HG02678 (cell line): ENCODE measurements at regions not wholly inside any gene's neighbourhood (a gene's known extent, or its start where the extent isn't known, plus 50 kb on each side); places are given as distances from the start of the nearest gene placed in this dataset.

Experiments
- ATAC-seq: cut with Tn5 transposase; IDR thresholded peaks from one replicate; pipeline ENCODE4 v1.9.1; 2021; ENCODE audit warnings: mild to moderate bottlenecking, moderate library complexity; ENCODE audit not compliant: unreplicated experiment

DNA sequence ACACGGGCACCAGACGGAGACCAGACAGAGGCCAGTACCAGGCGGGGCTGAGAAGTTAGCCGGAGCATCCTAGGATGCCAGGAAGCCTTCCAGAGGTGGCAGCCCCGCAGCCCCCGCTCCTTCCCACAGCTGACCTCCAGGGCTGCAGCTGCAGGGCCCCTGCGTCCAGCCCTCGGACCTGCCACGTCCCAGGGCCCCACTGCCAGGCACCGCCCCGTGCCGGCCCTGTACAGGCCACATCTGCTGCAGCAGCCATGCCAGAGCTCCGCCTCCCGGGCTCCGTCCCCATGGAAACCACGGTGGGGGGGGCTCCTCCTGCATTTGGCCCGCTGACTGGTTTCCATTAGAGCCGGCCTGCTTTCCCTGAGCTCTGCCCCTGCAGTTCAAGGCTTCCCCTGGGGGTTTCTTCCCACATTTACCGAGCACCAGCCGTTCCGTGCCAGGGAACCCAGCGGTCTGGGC, 62.5 kb upstream of the PPARA start:
- ATAC-seq: no peak

DNA sequence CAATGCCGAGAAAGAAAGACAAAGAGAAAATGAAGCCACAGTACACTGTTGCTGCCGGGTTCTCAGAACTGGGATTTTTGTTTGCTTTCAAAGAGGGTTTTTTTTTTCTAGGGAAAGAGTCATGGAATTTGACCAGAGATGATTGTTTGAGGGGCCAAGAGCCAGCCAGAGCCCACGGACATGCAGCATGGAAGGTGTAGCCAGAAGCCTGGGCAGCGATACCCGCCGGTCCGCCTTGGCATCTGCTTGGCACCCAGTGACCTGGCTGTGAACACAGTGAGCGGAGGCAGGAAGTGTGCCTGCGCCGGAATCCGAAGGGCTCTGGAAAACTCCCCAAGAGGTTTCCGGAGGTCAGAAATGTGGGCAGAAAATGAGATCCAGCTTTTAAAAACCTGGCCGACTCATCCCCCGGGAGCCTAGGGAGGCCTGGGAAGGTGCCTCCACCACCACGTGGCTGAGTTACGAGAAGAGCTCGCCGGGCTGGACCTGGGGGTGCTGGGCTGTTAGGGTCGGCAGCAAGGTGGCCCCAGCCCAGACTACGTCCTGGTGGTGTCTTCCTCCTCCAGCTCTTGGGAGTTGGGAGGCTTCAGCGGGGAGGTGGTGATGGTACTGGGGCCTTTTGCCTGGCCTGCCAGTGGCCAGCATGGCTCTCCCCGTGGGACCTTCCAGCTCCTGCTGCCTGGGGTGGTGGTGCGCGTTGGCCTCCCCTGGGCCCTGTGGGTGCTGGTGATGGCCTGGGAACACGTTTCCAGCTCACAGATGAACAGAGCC, 61.6 kb upstream of the PPARA start:
- ATAC-seq: no peak

DNA sequence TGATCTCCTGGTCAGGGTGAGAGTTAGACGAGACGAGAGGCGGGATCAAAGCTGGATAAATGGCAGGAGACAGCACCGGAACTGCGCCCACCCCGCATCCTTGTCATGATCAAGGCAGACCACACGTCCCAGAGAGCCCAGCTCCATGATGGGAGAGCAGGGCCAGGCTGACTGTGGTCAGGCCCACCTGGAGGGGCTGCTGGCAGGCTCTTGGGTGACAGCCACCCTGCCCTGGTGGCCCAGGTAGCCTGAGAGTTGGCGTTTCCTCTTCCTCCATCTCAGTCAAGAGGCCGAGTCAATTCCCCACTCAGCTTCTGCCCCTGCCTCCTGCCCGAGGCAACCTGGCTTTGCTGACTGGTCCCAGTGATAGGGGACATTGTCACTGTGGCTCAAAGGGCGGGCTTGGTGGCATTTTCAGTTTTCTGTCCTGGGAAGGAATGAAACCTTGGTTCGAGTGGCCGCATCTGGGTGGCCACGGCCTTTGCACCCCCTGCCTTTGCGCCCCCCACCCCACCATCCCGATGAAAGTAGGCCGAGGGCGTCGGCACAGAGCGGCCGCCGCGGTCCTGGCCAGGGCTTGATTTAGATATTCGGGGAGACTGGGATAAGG, 60.8 kb upstream of the PPARA start:
- no peak for ATAC-seq

DNA sequence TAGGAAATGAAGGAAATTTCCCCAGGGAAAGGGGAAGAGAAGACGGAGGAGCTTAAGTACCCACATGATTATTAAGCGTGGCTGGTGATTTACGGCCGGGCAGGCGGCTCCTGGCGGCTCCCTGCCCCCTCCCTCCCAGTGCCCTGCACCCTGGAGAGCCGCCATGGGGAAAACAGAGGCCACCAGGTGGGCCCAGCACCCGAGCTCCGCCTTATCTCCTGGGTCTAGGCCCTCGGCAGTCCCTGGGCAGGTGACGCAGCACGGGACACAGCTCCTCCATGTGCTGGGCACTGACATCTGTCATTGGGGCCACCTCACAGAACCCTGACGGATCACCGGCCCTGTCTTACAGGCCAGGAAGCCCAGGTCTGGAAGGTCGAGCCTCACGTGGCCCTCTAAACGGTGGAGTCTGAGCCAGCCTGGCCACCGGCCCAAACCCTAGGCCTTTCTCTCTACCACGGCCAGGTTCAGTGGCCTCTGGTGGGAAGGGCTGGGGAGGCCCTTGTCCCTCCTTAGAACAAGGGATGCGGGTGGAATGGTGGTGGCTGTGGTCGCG, 60.2 kb upstream of the PPARA start:
- no peak for ATAC-seq

DNA sequence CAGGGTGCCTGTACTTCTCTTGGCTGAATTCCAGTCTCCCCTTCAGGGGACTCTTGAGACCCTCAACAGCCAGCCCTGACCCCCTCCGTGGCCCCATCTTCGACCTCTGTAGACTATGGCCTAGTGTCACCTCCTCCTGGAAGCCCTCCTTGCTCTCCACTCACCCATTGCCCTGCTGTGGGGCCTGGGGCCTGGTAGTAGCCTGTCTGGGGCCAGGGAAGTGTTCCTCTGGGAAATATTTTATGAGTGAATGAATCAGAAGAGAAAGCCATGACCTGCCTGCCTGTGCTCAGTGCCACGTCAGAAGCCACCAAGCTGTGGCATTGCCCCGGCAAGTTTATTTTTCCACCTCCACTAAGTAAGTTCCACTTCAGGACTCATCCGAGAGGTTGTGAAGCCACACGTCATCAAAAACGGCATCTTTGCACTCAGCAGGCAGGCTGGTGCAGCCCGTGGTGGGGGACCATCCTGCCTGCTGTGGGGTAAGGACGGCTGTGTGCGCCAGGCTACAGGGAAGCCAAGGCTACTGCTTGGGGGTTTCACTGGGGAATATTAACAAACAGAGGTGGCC, 59.6 kb upstream of the PPARA start:
- ATAC-seq: no peak

DNA sequence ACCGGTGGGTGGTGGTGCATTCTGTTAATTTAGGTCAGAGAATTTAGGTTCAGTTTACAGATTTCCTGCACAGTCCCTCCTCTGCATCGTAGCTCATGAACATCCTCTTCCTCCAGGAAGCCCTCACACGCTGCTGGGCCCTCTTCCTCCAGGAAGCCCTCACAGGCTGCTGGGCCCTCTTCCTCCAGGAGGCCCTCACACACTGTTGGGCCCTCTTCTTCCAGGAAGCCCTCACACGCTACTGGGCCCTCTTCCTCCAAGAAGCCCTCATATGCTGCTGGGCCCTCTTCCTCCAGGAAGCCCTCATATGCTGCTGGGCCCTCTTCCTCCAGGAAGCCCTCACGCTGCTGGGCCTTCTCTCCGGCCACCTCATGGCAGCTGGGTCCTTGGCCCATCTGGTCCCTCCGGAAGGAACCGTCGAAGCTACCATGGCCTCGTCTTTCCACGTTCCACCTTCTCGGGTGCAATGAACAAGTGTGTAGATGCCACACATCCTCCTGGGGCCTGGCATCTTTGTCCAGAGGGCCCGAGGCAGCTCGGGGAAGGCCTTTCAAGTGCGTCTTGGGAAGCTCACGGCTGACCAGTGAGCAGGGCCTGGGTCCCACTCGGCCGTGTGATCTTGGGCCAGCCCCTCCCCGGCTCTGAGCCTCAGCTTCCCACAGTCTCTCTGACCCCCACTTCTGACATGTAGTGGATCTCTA, 58.9 kb upstream of the PPARA start:
- ATAC-seq: no peak

DNA sequence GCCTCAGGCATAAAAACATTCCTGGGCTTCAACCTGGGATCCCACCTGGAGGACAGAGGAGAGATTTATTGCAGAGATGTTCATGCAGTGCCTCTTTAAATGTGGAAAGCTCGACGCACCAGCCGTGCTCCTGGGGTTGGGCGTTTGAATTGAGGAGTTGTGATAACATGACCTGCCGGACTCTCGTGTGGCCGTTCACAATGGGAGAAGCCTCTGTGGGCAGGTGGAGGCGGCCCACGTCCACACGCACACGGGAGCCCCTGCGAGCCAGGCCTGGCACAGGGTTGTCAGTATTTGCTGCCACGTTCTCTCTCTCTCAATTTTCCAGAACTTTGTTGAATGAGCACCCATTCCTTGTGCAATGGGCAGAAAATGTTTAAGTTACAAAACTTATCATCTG, 58.3 kb upstream of the PPARA start:
- no peak for ATAC-seq

DNA sequence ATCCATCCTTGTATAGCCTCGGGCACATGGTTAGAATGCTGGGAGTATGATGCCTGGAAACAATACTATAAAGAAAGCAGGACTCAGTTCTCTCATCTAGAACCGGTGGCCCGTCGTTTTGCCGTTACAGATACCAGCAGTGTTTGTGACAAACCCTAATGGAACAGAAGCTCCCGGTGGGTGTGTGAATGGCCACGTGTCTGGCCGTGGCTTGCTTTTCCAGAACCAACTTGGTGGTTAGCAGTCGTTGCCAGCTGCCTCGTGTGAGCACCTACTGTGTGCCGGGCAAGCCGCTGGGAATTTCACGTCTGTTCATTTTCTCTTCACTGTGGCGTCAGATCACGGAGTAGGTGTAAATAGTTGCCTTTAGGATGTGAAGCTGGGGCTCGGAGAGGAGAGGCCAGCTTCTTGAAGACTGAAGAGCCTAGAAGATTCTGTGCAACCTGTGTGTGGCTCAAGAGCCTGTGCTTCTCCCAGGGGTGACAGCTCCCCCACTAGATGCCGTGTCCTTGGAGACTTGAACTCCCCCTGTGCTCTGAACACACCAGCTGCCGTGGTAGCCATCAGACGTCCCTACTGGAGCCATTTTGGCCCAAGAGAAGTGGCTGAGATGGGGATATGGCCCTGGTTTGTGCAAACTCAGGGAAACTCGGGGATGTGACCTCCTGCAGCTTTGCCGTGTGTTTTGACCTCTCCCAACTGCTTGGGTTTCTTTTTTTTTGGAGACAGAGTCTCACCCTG, 57.5 kb upstream of the PPARA start:
- ATAC-seq: no peak

DNA sequence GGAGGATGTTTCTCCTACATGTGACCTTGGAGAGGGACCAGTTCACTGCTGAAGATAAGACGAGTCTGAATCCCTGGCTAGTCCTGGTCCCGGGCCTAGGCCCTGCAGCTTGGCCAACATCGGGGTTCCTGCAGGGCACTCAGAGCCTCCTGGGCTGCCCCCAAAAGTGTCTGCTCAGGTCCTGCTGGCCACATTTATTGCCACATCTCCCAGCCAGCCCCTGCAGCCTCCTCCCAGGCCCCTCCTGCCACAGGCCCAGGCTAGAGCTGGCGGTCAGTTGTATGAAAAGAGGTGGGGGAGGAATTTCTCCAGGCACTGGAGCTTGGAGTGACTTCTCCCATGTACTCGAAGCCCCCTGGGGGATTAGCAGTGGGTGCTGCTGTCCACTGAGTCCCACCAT, 56.5 kb upstream of the PPARA start:
- ATAC-seq: no peak

DNA sequence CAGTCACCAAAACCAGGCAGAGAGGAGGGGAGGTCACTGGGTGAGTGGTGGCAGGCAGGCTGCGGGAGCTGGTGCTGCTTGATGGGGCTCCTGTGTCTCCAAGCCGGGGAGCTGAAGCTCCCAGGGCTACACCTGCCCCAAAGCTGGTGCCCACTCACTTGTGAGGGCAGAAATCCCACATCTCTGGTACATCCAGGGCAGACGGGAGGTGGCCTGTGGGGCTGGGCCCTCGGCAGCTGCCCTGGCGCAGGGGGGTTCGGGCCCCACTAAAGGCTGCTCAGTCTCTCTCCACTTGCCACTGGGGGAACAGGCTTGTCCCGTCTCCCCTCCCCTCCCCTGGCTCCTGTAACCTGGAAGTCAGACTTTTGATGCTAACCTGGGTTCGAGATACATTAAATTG, 55.6 kb upstream of the PPARA start:
- no peak for ATAC-seq

DNA sequence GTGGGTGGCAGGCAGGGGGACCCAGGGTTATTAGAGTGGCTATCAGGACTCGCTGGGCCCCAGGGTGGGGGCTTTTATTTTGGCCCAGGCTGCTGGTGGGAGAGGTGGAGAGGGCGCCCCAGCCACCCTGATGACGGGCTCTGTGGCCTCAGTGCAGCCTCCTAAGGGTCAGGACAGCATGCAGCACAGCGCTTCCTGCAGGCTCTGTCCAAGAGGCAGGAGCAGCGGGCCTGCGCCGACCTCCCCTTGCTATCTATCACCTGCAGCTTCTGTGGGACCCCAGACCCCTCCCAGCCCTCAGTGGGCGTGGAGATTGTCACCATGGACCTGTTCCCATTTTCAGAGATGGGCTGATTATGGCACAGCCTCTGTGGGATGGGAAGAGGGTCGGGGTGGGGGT, 54.3 kb upstream of the PPARA start:
- ATAC-seq: no peak

DNA sequence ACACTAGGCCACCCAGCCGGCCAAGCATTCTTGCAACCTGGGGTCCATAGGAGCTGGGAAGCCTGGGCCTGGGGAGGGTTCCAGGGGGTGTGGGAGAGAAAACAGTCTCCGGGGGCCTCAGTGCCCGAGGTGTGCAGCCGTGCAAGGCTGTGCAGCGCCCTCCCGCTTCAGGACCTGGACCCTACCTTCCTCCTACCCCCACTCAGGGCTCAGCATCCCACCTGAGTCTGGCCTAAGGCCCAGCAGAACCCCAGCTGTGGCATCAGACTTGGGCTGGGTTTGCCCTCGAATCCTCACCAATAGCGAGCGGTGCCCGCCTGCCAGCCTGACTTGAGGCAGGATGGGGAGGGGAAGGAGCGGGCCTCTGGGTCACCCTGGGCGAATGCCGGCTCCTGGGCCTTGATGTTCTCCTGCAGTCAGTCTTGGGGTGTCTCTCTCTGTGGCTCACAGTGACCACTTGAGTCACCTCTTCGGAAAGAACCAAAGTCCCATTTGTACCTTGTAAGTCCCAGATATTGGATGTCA, 53.6 kb upstream of the PPARA start:
- no peak for ATAC-seq

DNA sequence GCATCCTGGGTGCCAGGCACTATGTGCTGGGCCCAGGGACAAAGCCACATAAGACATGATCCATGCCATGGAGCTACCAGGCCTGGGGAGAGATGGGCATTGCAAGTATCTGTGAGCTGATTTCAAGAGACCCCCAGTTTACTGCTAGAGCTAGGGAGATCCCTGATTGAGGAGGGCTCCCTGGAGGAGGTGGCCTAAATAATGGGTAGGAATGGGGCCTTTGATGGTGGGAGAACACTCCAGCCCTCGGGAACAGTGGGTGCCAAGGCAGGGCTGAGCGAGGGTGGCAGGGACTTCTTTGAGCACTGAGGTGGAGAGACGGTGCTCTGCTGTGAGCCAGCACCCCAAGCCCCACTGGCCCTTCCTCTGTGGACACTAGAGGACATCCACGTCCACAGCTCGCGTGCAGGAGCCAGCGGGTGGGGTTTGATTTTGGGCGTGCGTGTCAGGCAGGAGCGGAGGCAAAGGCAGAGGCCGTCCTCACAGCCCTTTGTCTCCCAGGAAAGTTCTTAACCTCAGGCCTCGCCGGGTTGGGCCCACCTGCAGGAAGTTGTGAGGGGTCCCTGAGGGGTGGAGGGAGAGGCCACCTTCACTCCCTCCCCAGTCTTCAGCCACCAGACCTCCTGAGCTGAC, 52.9 kb upstream of the PPARA start:
- no peak for ATAC-seq

DNA sequence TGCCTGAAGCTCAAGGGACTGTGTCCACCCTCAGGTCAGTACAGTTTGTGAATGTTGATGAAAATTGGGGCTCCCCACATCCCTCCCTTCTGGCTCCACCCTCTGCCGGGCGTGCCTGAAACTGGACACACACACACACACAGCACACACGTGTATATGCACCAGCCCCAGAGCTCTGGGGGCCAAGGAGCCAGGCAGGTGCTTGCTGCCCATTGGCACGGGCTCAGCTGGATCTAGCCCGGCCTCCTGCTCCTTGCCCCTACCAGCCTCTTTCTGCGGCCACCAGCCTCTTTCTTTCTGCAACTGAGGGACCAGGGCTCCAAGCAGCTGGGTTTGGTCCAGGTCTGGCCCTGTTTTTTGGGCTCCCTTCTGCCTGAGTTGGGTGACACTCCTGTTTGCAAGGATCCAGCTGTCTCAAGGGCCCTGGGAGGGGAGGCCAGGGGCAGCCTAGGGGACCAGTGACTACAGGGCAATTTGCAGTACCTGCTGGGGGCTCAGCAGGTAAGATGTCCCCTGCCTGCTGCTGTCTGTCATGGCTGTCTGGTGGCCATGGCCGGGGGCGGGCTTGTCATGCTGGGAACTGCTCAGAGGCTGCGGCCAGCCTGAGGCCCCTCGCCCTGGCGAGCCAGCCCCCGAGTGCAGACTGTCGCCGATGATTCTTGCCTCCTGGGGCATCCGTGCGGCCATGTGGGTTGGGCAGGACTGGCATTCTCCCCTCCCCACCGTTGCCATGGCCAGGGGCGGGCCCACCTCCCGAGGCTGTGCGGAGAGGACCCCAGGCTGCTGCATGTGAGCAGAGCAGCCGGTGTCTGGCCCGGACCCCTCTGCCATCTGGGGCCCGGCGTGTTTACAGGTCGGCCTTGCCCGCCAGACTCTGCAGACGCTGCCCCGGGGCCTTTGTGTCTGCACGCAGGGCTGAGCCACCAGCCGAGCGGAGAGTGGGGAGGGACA, 51.5 kb upstream of the PPARA start:
- ATAC-seq: no peak

DNA sequence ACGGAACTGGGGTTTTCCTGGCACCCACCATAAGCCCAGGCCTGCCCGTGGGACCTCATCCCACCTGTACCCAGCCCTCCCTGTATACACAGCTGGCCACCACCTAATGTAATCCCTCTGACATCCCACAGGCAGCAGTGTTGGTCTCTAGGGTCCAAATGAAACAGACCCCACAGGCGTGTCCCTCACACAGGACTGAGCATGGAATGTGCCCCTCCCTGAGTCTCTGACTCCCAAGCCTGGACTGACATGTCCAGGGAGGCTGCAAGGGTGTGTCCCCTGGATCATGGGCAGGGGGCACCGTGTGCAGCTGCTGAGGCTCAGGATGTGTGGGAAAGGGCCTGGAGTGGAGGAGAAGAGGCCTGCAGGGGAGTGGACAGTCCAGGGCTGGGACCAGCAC, 50.6 kb upstream of the PPARA start:
- no peak for ATAC-seq

DNA sequence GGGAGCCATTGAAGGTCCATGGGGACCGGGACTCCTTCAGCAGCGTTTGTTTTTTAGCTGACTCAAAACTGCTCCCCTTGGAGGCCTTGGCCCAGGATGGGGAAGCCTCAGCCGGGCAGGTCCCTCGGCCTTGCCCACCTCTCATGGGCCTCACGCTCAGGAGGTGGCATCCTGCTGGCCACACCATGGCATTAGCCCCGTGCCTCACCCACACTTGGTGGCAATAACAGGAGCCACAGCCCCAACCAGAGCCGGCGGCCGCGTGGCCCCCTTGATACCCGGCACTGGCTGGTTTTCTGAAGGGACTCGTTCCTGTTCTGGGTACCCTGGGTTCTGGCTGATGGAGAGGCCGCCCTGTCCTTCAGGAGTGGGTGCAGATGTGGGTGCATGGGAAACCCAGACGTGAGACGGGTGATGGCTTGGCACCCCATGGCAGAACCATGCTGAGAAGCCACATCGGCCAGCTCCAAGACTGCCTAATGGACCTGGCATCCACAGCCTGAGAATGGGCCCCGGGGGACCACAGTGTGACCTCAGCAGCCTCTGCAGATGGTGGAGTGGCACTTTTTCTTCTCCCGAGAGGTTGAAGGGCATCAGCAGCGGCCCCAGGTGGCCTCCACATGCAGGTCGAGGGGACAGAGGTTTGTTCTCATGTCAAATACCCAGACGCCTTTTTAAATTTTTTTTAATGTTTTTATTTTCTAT, 49.8 kb upstream of the PPARA start:
- ATAC-seq: no peak
